Heart left ventricle (tissue), 13 donors: ENCODE measurements at regions not wholly inside any gene's neighbourhood (a gene's known extent, or its start where the extent isn't known, plus 50 kb on each side); places are given as distances from the start of the nearest gene placed in this dataset.

Experiments used
- POLR2A ChIP-seq, 2 donors: fragments of 450-650 bp; IDR thresholded peaks; one replicate each; pipeline ENCODE4 v1.6.1; 2017; ENCODE audit warnings: antibody characterized with exemption in 2 of 2, mild to moderate bottlenecking in 2 of 2, moderate library complexity in 2 of 2
- TF ChIP-seq, protein P1 (sequence below), 12 donors: fragments of 200-600 bp; sonication (generic) in 4 of 12; IDR thresholded peaks; one replicate each; pipeline versions ENCODE4 v1.5.0 to v1.8.0; 2018 to 2022; ENCODE audit warnings: antibody characterized with exemption in 12 of 12, mild to moderate bottlenecking in 5 of 12
- donor health status: ischemic (EF 13 %, LVEDD 7.1; RV severe dilation, severe dysfunction).
- donor health status: DM: no; HTN: yes; CAD: no.
- donor health status: DM: no; HTN: no; CAD: no.
- donor health status: ischemic (EF 25% LVEDD 6.9; RV normal size, moderate dysfunction).
- donor health status: ischemic (EF 25% LVEDD 5.7; RV mildly dilated, moderate dysfunction).
- donor health status: ischemic (EF 35%, LVEDD 5.7; RV mildly dilated, moderate dysfunction).
- donor health status: nonischemic (EF 11% LVEDD 7.7; RV severe dilation, severe dysfunction).
- donor health status: DM: yes; HTN: yes; CAD: no.
- donor health status: PGD.
- donor health status: ischemic (EF 29% LVEDD 5.4; RV normal size, mild dysfunction).
- donor health status: nonischemic (EF 23%, LVEDD 6.1; RV moderate dilation, normal function).

- TF ChIP-seq, protein P1, sequence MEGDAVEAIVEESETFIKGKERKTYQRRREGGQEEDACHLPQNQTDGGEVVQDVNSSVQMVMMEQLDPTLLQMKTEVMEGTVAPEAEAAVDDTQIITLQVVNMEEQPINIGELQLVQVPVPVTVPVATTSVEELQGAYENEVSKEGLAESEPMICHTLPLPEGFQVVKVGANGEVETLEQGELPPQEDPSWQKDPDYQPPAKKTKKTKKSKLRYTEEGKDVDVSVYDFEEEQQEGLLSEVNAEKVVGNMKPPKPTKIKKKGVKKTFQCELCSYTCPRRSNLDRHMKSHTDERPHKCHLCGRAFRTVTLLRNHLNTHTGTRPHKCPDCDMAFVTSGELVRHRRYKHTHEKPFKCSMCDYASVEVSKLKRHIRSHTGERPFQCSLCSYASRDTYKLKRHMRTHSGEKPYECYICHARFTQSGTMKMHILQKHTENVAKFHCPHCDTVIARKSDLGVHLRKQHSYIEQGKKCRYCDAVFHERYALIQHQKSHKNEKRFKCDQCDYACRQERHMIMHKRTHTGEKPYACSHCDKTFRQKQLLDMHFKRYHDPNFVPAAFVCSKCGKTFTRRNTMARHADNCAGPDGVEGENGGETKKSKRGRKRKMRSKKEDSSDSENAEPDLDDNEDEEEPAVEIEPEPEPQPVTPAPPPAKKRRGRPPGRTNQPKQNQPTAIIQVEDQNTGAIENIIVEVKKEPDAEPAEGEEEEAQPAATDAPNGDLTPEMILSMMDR (IDR thresholded peaks at IDR 0.05) = no peak
- TF ChIP-seq POLR2A (IDR thresholded peaks at IDR 0.05) = no peak
Observed at GRCh38 chr6:14353281-14353680, 235.7 kb downstream of the CD83 start.
